Esophagus muscularis mucosa (tissue), 4 donors: ENCODE measurements at regions not wholly inside any gene's neighbourhood (a gene's known extent, or its start where the extent isn't known, plus 50 kb on each side); places are given as distances from the start of the nearest gene placed in this dataset.

ENCODE experiments used
- DNase-seq: peaks from one replicate; pipeline ENCODE4 v3.0.0-alpha.2; 2017; ENCODE audit errors: extremely low spot score
- H3K27ac ChIP-seq, 4 donors: fragments of 200-600 bp; sonication (generic); replicated peaks in 1 of 4; 1 replicate in 3 of 4; 2 replicates in 1 of 4; pipeline ENCODE4 v1.5.1; 2016 to 2019; ENCODE audit warnings: mild to moderate bottlenecking in 1 of 4
- H3K27me3 ChIP-seq, 4 donors: fragments of 200-600 bp; sonication (generic); one replicate each; pipeline versions ENCODE4 v1.5.1 to v1.6.0; 2016 to 2019
- H3K36me3 ChIP-seq, 4 donors: fragments of 200-600 bp; sonication (generic); one replicate each; pipeline ENCODE4 v1.5.1; 2016 to 2019
- H3K4me1 ChIP-seq, 4 donors: fragments of 200-600 bp; sonication (generic); one replicate each; pipeline ENCODE4 v1.5.1; 2016 to 2019
- H3K4me3 ChIP-seq, 4 donors: fragments of 200-600 bp; sonication (generic); 1 replicate in 2 of 4; 2 replicates in 2 of 4; pipeline ENCODE4 v1.5.1; 2016 to 2019; ENCODE audit warnings: mild to moderate bottlenecking in 4 of 4, moderate library complexity in 1 of 4
- H3K9me3 ChIP-seq, 4 donors: fragments of 200-600 bp; sonication (generic); 1 replicate in 3 of 4; 2 replicates in 1 of 4; pipeline ENCODE4 v1.5.1; 2016 to 2019
- CTCF ChIP-seq, 3 experiments: fragments of 200-600 bp in 2 of 3; fragments of 450-650 bp in 1 of 3; sonication (generic) in 2 of 3; IDR thresholded peaks; one replicate each; pipeline ENCODE4 v1.5.1; 2017 to 2019; ENCODE audit warnings: antibody characterized with exemption in 3 of 3, mild to moderate bottlenecking in 2 of 3, moderate library complexity in 1 of 3
- EP300 ChIP-seq: sonication (generic); formaldehyde crosslinking; IDR thresholded peaks from one replicate; pipeline ENCODE4 v1.6.1; 2017; ENCODE audit warnings: antibody characterized with exemption
- POLR2A ChIP-seq: fragments of 450-650 bp; IDR thresholded peaks from one replicate; pipeline ENCODE4 v1.6.1; 2017; ENCODE audit warnings: antibody characterized with exemption, moderate library complexity, mild to moderate bottlenecking, low read depth
- POLR2AphosphoS5 ChIP-seq, 2 donors: sonication (generic); formaldehyde crosslinking; IDR thresholded peaks; one replicate each; pipeline ENCODE4 v1.6.1; 2017; ENCODE audit warnings: antibody characterized with exemption in 2 of 2
- WGBS: methylation state at CpG from one replicate; pipeline ENCODE4 v1.1.5; 2018; 5-methylcytosine and 5-hydroxymethylcytosine counted together
- intact Hi-C: fragments of 100-400 bp; cut with DNase I; formaldehyde crosslinking; loops from one replicate; pipeline ENCODE4 v1.15.1; 2023

DNA sequence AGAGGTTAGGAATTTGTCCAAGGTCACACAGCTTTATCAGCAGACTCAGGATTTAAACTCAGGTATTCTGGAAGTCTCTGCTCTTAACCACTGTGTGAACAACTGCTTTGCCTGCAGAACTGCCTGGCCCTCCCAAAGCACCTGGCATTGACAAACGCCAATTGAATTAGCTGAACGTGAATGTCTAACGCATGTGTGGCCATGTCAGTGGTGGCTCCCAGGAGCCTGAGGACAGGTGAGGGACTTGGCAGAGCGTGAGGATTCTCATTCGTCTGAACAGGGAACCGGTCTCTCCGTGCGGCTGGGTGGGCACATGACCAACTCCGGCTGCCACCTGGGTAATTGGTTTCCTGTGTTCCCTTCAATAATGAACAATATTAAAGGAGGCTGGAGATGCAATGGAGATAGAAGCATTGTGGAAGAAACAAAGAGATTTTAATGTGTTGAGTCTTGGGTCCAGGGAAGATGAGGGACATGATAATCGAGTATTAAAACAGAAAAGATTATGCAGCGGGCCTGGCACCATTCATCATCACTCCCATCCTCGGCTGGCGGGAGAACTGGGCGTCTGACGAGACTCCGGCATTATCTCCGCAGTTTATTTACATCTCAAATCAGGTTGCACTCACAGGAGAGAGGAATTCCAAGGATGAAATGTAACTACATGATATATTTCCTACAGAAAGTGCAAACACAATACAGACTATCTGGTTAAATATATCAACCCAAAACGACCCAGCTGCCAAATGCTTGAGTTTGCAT lies 113.5 kb downstream of the NPIPB5 start:
- Histone ChIP-seq H3K4me3 (no peak overlapping the region), H3K36me3 (no peaks in the 10 kb centered on the region), H3K27me3 (peaks cover 0 to 14% (median 0%) of the 10 kb centered on the region in 4 donors), H3K27ac (no peak overlapping the region), H3K9me3 (peaks cover 0 to 6% (median 0%) of the 10 kb centered on the region in 4 donors), H3K4me1 (peaks cover 0 to 9% (median 6%) of the 10 kb centered on the region in 4 donors)
- 45% methylated on average over 18 of the region's 18 CpGs for WGBS
- intact Hi-C loops, result no loop called here
- TF ChIP-seq CTCF (IDR thresholded peaks at IDR 0.05), result no peak
- no peak for TF ChIP-seq POLR2A
- TF ChIP-seq POLR2AphosphoS5 (IDR thresholded peaks at IDR 0.05), result no peak
- no peak for TF ChIP-seq EP300
- DNase-seq, result no peak

GRCh38 chr16:22624800-22625533 lies 114.3 kb downstream of the NPIPB5 start:
- peaks cover 0 to 14% (median 0%) of the 10 kb centered on the region in 4 donors for H3K27me3 ChIP-seq
- no peak for TF ChIP-seq POLR2AphosphoS5 (IDR thresholded peaks at IDR 0.05)
- TF ChIP-seq EP300, result no peak
- TF ChIP-seq CTCF (IDR thresholded peaks at IDR 0.05), result no peak
- no peak for TF ChIP-seq POLR2A
- H3K27ac ChIP-seq, result no peak overlapping the region
- H3K9me3 ChIP-seq, result peaks cover 0 to 6% (median 0%) of the 10 kb centered on the region in 4 donors
- 66% methylated on average over 7 of the region's 7 CpGs for WGBS
- no peak overlapping the region for H3K4me3 ChIP-seq
- intact Hi-C loops, result no loop called here
- peaks cover 0 to 9% (median 6%) of the 10 kb centered on the region in 4 donors for H3K4me1 ChIP-seq
- DNase-seq, result no peak
- no peaks in the 10 kb centered on the region for H3K36me3 ChIP-seq

GRCh38 chr16:22625967-22626366 lies 115.3 kb downstream of the NPIPB5 start:
- Histone ChIP-seq H3K27me3 (peaks cover 0 to 14% (median 0%) of the 10 kb centered on the region in 4 donors), H3K4me3 (no peak overlapping the region), H3K36me3 (no peaks in the 10 kb centered on the region), H3K9me3 (peaks cover 0 to 6% (median 0%) of the 10 kb centered on the region in 4 donors), H3K27ac (no peak overlapping the region), H3K4me1 (peaks cover 0 to 9% (median 6%) of the 10 kb centered on the region in 4 donors)
- TF ChIP-seq POLR2A (no peak), EP300 (no peak), CTCF (IDR thresholded peaks at IDR 0.05) (no peak), POLR2AphosphoS5 (IDR thresholded peaks at IDR 0.05) (no peak)
- no peak for DNase-seq
- intact Hi-C loops, result no loop called here
- 87% methylated on average over 2 of the region's 2 CpGs for WGBS

GRCh38 chr16:22627043-22627442 lies 116.4 kb downstream of the NPIPB5 start:
- no peaks in the 10 kb centered on the region for H3K36me3 ChIP-seq
- peaks cover 0 to 9% (median 6%) of the 10 kb centered on the region in 4 donors for H3K4me1 ChIP-seq
- H3K9me3 ChIP-seq, result peaks cover 0 to 6% (median 0%) of the 10 kb centered on the region in 4 donors
- H3K4me3 ChIP-seq, result no peak overlapping the region
- DNase-seq, result no peak
- H3K27me3 ChIP-seq, result peaks cover 0 to 14% (median 0%) of the 10 kb centered on the region in 4 donors
- 82% methylated on average over 5 of the region's 5 CpGs for WGBS
- no peak overlapping the region for H3K27ac ChIP-seq
- TF ChIP-seq POLR2A, result no peak
- no peak for TF ChIP-seq CTCF (IDR thresholded peaks at IDR 0.05)
- TF ChIP-seq POLR2AphosphoS5 (IDR thresholded peaks at IDR 0.05), result no peak
- no peak for TF ChIP-seq EP300
- intact Hi-C loops, result no loop called here
